ENCODE measurements at regions not wholly inside any gene's neighbourhood (a gene's known extent, or its start where the extent isn't known, plus 50 kb on each side); places are given as distances from the start of the nearest gene placed in this dataset.

GRCh38 chr2:126836761-126837679 is 61.7 kb upstream of the TEX51 start:
- TF ChIP-seq CTCF (optimal IDR thresholded peaks at IDR 0.05 in 1 of 3, IDR thresholded peaks at IDR 0.05 in 1 of 3, conservative IDR thresholded peaks at IDR 0.05 in 1 of 3; ENCODE audit: extremely low read depth in 1 of 3, insufficient read depth in 2 of 3, low read length in 3 of 3): no peak
- TF ChIP-seq EZH2 (IDR thresholded peaks at IDR 0.05; ENCODE audit: low read length): no peak

Data from keratinocyte (primary cell).